ENCODE measurements at regions not wholly inside any gene's neighbourhood (a gene's known extent, or its start where the extent isn't known, plus 50 kb on each side); places are given as distances from the start of the nearest gene placed in this dataset.

DNA sequence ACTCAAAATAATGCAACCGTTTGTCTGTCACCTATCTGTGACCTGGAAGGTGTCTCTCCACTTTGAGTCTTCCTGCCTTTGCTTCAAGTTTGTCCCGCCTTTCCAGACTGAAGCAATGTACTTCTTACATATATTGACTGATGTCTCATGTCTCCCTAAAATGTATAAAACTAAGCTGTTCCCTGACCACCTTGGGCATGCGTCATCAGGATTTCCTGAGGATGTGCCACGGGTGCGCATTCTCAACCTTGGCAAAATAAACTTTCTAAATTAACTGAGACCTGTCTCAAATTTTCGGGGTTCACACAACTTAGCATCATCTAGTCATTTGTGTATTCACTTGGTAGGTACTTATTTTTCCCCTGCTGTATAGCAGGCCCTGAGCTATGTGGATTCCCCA, 65.3 kb upstream of the JCAD start:
- Histone ChIP-seq H3K4me3 (ENCODE audit: low read length) (no peak overlapping the region), H3K27me3 (ENCODE audit: control insufficient read depth, insufficient read depth, low read length) (no peaks in the 10 kb centered on the region), H3K36me3 (ENCODE audit: control insufficient read depth, insufficient read depth, low read length) (no peaks in the 10 kb centered on the region), H3K4me1 (ENCODE audit: control insufficient read depth, insufficient read depth, low read length) (no peaks in the 10 kb centered on the region), H3K9me3 (ENCODE audit: control insufficient read depth, low read depth, low read length) (no peaks in the 10 kb centered on the region), H3K27ac (ENCODE audit: low read length) (no peak overlapping the region)
- no peak for DNase-seq
- WGBS (ENCODE audit: insufficient coverage, low lambda C conversion rate): 100% methylated on average over 1 of the region's 6 CpGs

- peaks cover 1% of the 10 kb centered on the region for H3K27me3 ChIP-seq (ENCODE audit: control insufficient read depth, insufficient read depth, low read length)
- WGBS (ENCODE audit: insufficient coverage, low lambda C conversion rate): 20% methylated on average over 1 of the region's 2 CpGs
Observed at GRCh38 chr10:30121401-30121800, 62.0 kb upstream of the JCAD start.

DNA sequence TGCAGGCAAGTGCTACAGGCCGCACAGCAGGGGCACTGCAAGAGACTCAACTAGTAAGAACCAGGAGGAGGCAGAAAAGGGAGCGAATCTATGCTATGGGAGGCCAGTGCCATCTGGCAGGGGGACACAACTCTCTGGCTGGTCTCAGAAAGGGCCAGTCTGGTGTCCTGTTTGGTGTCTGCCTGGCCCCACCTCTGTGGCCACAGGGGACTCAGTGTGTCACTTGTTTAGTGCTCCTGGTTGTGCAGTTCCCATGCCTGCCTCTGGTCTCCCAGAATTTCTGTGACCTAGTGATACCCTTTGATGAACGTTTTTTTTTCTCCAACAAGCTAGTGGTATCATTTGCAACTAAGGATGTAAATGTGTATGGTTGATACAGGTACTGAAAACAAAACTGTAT, 59.2 kb upstream of the JCAD start:
- no peak for DNase-seq
- WGBS (ENCODE audit: insufficient coverage, low lambda C conversion rate): no CpG with 5 or more reads among the region's 3 CpGs

More at GRCh38 chr10:30121401-30121800, 62.0 kb upstream of the JCAD start:
- H3K4me1 ChIP-seq (ENCODE audit: control insufficient read depth, insufficient read depth, low read length): no peaks in the 10 kb centered on the region
- no peak overlapping the region for H3K27ac ChIP-seq (ENCODE audit: low read length)
- H3K9me3 ChIP-seq (ENCODE audit: control insufficient read depth, low read depth, low read length): no peaks in the 10 kb centered on the region
- no peak overlapping the region for H3K4me3 ChIP-seq (ENCODE audit: low read length)
- H3K36me3 ChIP-seq (ENCODE audit: control insufficient read depth, insufficient read depth, low read length): no peaks in the 10 kb centered on the region
- no peak for DNase-seq

GRCh38 chr10:30117812-30118501, 58.6 kb upstream of the JCAD start:
- no CpG with 5 or more reads among the region's 9 CpGs for WGBS (ENCODE audit: insufficient coverage, low lambda C conversion rate)
- Histone ChIP-seq H3K36me3 (ENCODE audit: control insufficient read depth, insufficient read depth, low read length) (no peaks in the 10 kb centered on the region), H3K9me3 (ENCODE audit: control insufficient read depth, low read depth, low read length) (no peaks in the 10 kb centered on the region), H3K4me3 (ENCODE audit: low read length) (no peak overlapping the region), H3K4me1 (ENCODE audit: control insufficient read depth, insufficient read depth, low read length) (no peaks in the 10 kb centered on the region), H3K27ac (ENCODE audit: low read length) (no peak overlapping the region), H3K27me3 (ENCODE audit: control insufficient read depth, insufficient read depth, low read length) (peaks cover 23% of the 10 kb centered on the region)
- no peak for DNase-seq

More for the DNA sequence above, 59.2 kb upstream of the JCAD start:
- no peak overlapping the region for H3K4me3 ChIP-seq (ENCODE audit: low read length)
- H3K36me3 ChIP-seq (ENCODE audit: control insufficient read depth, insufficient read depth, low read length): no peaks in the 10 kb centered on the region
- no peaks in the 10 kb centered on the region for H3K4me1 ChIP-seq (ENCODE audit: control insufficient read depth, insufficient read depth, low read length)
- H3K9me3 ChIP-seq (ENCODE audit: control insufficient read depth, low read depth, low read length): no peaks in the 10 kb centered on the region
- no peak overlapping the region for H3K27ac ChIP-seq (ENCODE audit: low read length)
- peaks cover 22% of the 10 kb centered on the region for H3K27me3 ChIP-seq (ENCODE audit: control insufficient read depth, insufficient read depth, low read length)

- no peak for DNase-seq
- Histone ChIP-seq H3K27ac (ENCODE audit: low read length) (no peak overlapping the region), H3K4me1 (ENCODE audit: control insufficient read depth, insufficient read depth, low read length) (no peaks in the 10 kb centered on the region), H3K36me3 (ENCODE audit: control insufficient read depth, insufficient read depth, low read length) (no peaks in the 10 kb centered on the region), H3K4me3 (ENCODE audit: low read length) (no peak overlapping the region), H3K9me3 (ENCODE audit: control insufficient read depth, low read depth, low read length) (no peaks in the 10 kb centered on the region), H3K27me3 (ENCODE audit: control insufficient read depth, insufficient read depth, low read length) (peaks cover 23% of the 10 kb centered on the region)
- no CpG with 5 or more reads among the region's 7 CpGs for WGBS (ENCODE audit: insufficient coverage, low lambda C conversion rate)
Observed at GRCh38 chr10:30116041-30116491, 56.7 kb upstream of the JCAD start.

GRCh38 chr10:30115626-30115940, 56.2 kb upstream of the JCAD start:
- Histone ChIP-seq H3K9me3 (ENCODE audit: control insufficient read depth, low read depth, low read length) (no peaks in the 10 kb centered on the region), H3K4me1 (ENCODE audit: control insufficient read depth, insufficient read depth, low read length) (no peaks in the 10 kb centered on the region), H3K27me3 (ENCODE audit: control insufficient read depth, insufficient read depth, low read length) (peaks cover 23% of the 10 kb centered on the region), H3K4me3 (ENCODE audit: low read length) (no peak overlapping the region), H3K27ac (ENCODE audit: low read length) (no peak overlapping the region), H3K36me3 (ENCODE audit: control insufficient read depth, insufficient read depth, low read length) (no peaks in the 10 kb centered on the region)
- WGBS (ENCODE audit: insufficient coverage, low lambda C conversion rate): no CpG with 5 or more reads among the region's 6 CpGs
- DNase-seq: no peak

DNA sequence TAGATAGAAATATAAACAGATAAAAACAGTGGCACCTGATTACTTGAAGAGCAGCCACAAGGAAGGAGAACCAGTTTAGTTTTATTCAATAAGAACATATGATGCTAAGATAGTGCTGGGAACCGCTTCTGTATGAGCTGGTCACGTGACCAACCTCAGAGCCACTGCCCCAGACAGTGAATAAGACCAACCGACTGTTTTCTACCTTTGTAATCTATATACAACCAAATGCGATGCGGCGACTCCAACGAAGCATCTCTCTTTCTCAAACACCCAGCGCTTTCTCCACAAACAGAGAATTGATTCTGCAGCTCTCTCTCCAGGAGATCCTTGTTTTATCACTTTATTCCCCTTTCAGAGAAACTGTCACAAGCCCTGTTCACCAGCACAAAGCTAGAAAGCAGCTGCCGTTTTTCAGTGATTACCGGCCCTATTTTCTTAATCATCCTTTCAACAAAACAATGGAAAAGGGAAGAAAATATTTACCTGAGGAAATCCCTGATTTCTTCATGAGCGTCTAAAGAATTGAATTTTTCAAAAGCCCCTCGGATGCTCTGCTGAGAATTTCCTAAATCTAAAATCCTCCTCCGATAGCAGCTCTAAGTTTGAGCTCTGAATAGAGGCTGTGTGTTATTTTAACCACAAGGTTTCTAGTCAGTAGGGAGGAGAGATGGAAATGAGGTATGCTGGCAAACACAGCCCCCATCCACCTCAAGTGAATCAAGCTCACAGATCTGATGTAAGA, 55.7 kb upstream of the JCAD start:
- Histone ChIP-seq H3K27ac (ENCODE audit: low read length) (no peak overlapping the region), H3K27me3 (ENCODE audit: control insufficient read depth, insufficient read depth, low read length) (peaks cover 23% of the 10 kb centered on the region), H3K9me3 (ENCODE audit: control insufficient read depth, low read depth, low read length) (no peaks in the 10 kb centered on the region), H3K4me1 (ENCODE audit: control insufficient read depth, insufficient read depth, low read length) (no peaks in the 10 kb centered on the region), H3K4me3 (ENCODE audit: low read length) (no peak overlapping the region), H3K36me3 (ENCODE audit: control insufficient read depth, insufficient read depth, low read length) (no peaks in the 10 kb centered on the region)
- peak in 1 of 2 donors; percentile 14 for DNase-seq
- WGBS (ENCODE audit: insufficient coverage, low lambda C conversion rate): 20% methylated on average over 1 of the region's 13 CpGs

DNA sequence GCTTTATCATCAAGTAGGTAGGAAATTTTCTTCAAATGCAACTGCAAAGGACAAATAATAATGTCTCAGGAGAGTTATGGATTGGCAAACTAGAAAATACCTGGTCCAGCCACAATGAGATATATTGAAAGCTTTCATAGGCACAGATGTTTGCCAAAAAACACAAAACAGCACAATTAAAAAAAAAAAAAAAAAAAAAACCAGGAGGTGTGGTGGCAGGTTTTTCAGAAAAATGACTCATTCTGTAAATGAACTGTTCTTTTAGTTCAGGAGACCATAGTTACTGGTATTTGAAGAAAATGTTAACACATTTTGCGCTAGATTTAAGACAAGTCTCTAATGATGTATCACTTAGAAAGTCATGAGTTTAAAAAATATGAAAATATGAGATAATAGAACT, 55.0 kb upstream of the JCAD start:
- no peak overlapping the region for H3K27ac ChIP-seq (ENCODE audit: low read length)
- no peaks in the 10 kb centered on the region for H3K4me1 ChIP-seq (ENCODE audit: control insufficient read depth, insufficient read depth, low read length)
- peaks cover 23% of the 10 kb centered on the region for H3K27me3 ChIP-seq (ENCODE audit: control insufficient read depth, insufficient read depth, low read length)
- H3K9me3 ChIP-seq (ENCODE audit: control insufficient read depth, low read depth, low read length): no peaks in the 10 kb centered on the region
- H3K36me3 ChIP-seq (ENCODE audit: control insufficient read depth, insufficient read depth, low read length): no peaks in the 10 kb centered on the region
- DNase-seq: no peak
- 100% methylated on average over 1 of the region's 1 CpG for WGBS (ENCODE audit: insufficient coverage, low lambda C conversion rate)
- H3K4me3 ChIP-seq (ENCODE audit: low read length): no peak overlapping the region

DNA sequence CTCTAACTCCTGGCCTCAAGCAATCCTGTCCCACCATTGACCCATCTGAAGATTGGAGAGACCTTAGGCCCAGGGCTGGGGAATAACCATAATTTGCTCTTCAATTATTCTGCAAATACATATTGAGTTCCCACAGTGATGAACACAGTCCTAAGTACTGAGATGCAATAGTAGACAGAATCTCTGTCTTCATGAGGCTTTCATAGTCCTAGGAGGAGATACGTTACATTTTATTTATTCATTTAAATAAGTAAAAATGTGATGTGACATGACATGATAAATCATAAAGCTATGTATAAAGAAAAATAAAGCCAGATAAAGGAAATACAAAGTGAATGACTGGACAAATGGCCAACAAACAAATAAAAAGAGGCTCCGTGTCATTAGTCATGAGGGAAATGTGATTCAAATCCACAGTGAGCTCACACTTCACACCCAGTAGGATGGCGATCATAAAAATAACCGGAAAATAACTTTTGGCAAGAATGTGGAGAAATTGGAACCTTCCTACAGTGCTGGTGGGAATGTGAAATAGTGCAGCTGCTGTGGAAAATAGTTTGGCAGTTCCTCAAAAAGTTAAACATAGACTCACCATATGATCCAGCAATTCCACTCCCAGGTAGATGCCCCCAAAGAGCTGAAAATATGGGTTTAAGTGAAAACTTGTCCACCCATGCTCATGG, 52.1 kb upstream of the JCAD start:
- Histone ChIP-seq H3K9me3 (ENCODE audit: control insufficient read depth, low read depth, low read length) (no peaks in the 10 kb centered on the region), H3K27ac (ENCODE audit: low read length) (no peak overlapping the region), H3K36me3 (ENCODE audit: control insufficient read depth, insufficient read depth, low read length) (no peaks in the 10 kb centered on the region), H3K27me3 (ENCODE audit: control insufficient read depth, insufficient read depth, low read length) (peaks cover 23% of the 10 kb centered on the region), H3K4me3 (ENCODE audit: low read length) (no peak overlapping the region), H3K4me1 (ENCODE audit: control insufficient read depth, insufficient read depth, low read length) (no peaks in the 10 kb centered on the region)
- no peak for DNase-seq
- WGBS (ENCODE audit: insufficient coverage, low lambda C conversion rate): 92% methylated on average over 2 of the region's 4 CpGs
